Testis (tissue), 2 donors: ENCODE measurements at regions not wholly inside any gene's neighbourhood (a gene's known extent, or its start where the extent isn't known, plus 50 kb on each side); places are given as distances from the start of the nearest gene placed in this dataset.

Experiments
- DNase-seq: peaks from one replicate; pipeline ENCODE4 v3.0.0-alpha.2; 2019
- H3K27ac ChIP-seq, 2 donors: fragments of 200-600 bp; sonication (generic); one replicate each; pipeline ENCODE4 v1.5.1; 2019
- H3K27me3 ChIP-seq: fragments of 200-600 bp; sonication (generic); one replicate; pipeline ENCODE4 v1.5.1; 2019
- H3K36me3 ChIP-seq: fragments of 200-600 bp; sonication (generic); one replicate; pipeline ENCODE4 v1.5.1; 2017; ENCODE audit warnings: low read depth; ENCODE audit errors: missing control alignments
- H3K4me1 ChIP-seq: fragments of 200-600 bp; sonication (generic); one replicate; pipeline ENCODE4 v1.5.1; 2019
- H3K4me3 ChIP-seq, 2 donors: fragments of 200-600 bp; sonication (generic); one replicate each; pipeline ENCODE4 v1.5.1; 2017 to 2019
- H3K9me3 ChIP-seq: fragments of 200-600 bp; sonication (generic); one replicate; pipeline ENCODE4 v1.5.1; 2017
- POLR2A ChIP-seq: fragments of 450-650 bp; IDR thresholded peaks from one replicate; pipeline ENCODE4 v1.6.1; 2017; ENCODE audit warnings: antibody characterized with exemption, mild to moderate bottlenecking, moderate library complexity
- WGBS, 2 donors: methylation state at CpG; one replicate each; pipeline ENCODE4 v1.1.5; 2018; 5-methylcytosine and 5-hydroxymethylcytosine counted together
- intact Hi-C: fragments of 100-400 bp; cut with DNase I; formaldehyde crosslinking; loops from one replicate; pipeline ENCODE4 v1.15.1; 2023; ENCODE audit warnings: low total_unique reads
- TF ChIP-seq, protein P1 (sequence below), 3 experiments: fragments of 450-650 bp in 2 of 3; fragments of 200-600 bp in 1 of 3; sonication (generic) in 1 of 3; IDR thresholded peaks; one replicate each; pipeline ENCODE4 v1.5.1; 2016 to 2019; ENCODE audit warnings: antibody characterized with exemption in 3 of 3, mild to moderate bottlenecking in 2 of 3, moderate library complexity in 1 of 3

DNA sequence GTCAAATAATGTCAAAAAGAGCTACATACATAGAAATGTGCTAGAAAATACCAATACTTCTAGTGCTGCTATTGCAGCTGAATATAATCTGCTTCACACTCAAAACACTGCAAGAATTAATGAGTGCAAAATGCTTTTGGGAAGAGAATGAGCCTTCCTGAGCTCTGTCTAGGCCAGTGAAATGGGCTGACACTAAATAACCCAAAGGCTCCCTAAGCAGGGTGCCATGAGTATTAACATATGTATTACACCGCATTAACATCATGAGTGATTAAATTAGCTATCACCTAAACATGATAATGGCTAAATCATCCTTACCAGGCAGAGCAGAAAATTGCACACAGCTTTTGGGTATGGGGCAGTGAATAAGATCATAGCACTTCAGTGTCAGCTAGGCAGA is 806.3 kb upstream of the NECTIN3 start:
- H3K9me3 ChIP-seq = no peaks in the 10 kb centered on the region
- no peaks in the 10 kb centered on the region for H3K27me3 ChIP-seq
- no peaks in the 10 kb centered on the region for H3K4me1 ChIP-seq
- intact Hi-C loops = no loop called here
- H3K4me3 ChIP-seq = no peak overlapping the region
- no peak for TF ChIP-seq POLR2A
- TF ChIP-seq, protein P1, sequence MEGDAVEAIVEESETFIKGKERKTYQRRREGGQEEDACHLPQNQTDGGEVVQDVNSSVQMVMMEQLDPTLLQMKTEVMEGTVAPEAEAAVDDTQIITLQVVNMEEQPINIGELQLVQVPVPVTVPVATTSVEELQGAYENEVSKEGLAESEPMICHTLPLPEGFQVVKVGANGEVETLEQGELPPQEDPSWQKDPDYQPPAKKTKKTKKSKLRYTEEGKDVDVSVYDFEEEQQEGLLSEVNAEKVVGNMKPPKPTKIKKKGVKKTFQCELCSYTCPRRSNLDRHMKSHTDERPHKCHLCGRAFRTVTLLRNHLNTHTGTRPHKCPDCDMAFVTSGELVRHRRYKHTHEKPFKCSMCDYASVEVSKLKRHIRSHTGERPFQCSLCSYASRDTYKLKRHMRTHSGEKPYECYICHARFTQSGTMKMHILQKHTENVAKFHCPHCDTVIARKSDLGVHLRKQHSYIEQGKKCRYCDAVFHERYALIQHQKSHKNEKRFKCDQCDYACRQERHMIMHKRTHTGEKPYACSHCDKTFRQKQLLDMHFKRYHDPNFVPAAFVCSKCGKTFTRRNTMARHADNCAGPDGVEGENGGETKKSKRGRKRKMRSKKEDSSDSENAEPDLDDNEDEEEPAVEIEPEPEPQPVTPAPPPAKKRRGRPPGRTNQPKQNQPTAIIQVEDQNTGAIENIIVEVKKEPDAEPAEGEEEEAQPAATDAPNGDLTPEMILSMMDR (IDR thresholded peaks at IDR 0.05) = no peak
- 84 to 86% methylated on average over 1 of the region's 1 CpG for WGBS, 2 donors
- DNase-seq = no peak
- H3K27ac ChIP-seq = no peak overlapping the region
- H3K36me3 ChIP-seq = no peaks in the 10 kb centered on the region

DNA sequence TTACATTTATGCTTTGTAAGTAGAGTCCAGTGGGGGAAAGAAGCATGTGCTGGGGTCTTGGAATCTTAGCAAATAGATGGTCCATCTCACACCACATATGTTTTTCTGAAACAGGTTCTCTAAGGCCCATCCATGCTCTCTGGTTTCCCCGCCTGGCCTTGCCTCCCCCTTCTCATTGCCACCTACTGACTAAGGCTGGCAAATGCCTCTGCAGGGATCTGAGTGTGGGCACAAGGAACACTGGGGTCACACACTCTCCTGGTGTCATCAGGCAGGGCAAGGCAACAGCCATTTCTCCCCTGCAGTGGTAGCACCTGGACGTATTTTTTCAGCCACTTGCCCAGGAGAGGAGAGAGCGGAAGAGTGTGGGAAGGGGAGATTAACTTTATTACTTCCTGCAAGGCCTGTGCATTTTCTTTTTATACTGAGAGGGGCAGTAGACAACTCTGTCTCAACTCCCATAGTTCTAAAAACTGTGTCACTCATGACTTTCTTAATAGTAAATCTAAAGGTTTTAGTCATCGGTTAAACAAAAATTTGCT is 804.2 kb upstream of the NECTIN3 start:
- Histone ChIP-seq H3K4me3 (no peak overlapping the region), H3K9me3 (no peaks in the 10 kb centered on the region), H3K36me3 (no peaks in the 10 kb centered on the region), H3K27me3 (no peaks in the 10 kb centered on the region), H3K4me1 (no peaks in the 10 kb centered on the region), H3K27ac (no peak overlapping the region)
- no peak for TF ChIP-seq POLR2A
- TF ChIP-seq, protein P1 (IDR thresholded peaks at IDR 0.05) = no peak
- WGBS, 2 donors = 86 to 87% methylated on average over 4 of the region's 4 CpGs
- intact Hi-C loops = no loop called here
- DNase-seq = no peak

DNA sequence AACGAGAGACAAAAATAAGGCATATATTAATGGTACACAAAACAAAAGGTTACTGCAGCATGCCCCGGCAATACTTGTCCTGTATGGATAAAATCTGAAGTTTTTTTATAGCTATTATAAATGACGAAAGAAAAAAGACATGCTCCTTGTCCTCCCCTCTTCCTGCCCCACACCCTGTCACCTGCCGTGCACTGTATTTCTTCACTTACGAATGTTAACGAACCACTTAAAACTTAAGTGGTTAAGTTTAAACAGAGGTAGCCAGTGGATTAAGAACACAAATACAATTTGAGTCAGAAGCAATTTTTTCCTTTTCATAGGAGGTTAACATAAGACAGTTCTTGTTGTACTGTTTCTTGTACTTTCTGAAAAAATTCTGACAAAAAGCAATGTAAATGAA is 799.1 kb upstream of the NECTIN3 start:
- no peaks in the 10 kb centered on the region for H3K36me3 ChIP-seq
- WGBS, 2 donors = 78 to 84% methylated on average over 6 of the region's 6 CpGs
- H3K27me3 ChIP-seq = no peaks in the 10 kb centered on the region
- intact Hi-C loops = no loop called here
- H3K27ac ChIP-seq = no peak overlapping the region
- H3K4me1 ChIP-seq = no peaks in the 10 kb centered on the region
- TF ChIP-seq, protein P1 (IDR thresholded peaks at IDR 0.05) = no peak
- TF ChIP-seq POLR2A = no peak
- DNase-seq = no peak
- H3K9me3 ChIP-seq = no peaks in the 10 kb centered on the region
- no peak overlapping the region for H3K4me3 ChIP-seq

DNA sequence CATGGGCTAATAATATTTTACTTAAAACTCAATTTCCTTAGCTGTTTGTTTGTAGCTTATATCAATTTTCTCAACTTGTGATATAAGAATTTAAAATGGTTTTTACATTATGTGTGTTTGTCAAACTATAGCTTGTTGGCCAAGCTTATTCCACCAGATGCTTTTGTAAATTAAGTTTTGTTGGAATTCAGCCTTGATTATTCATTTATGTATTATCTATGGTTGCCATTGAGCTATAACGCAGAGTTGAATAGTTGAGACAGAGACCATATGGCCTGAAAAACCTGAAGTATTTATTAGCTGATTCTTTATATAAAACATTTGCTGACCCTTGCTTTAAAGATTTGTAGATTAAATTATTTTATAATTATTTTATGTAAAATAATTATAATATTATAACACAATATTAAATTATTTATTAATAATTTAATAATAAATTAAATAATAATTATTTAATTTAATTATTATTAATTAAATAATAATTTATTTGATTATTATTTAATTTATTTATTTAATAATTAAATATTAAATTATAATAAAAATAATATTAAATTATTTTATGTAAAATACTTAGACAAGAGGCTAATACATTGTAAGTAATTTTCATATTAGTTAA is 779.6 kb upstream of the NECTIN3 start:
- Histone ChIP-seq H3K27me3 (no peaks in the 10 kb centered on the region), H3K27ac (no peak overlapping the region), H3K4me3 (no peak overlapping the region), H3K36me3 (no peaks in the 10 kb centered on the region), H3K4me1 (no peaks in the 10 kb centered on the region), H3K9me3 (no peaks in the 10 kb centered on the region)
- intact Hi-C loops = no loop called here
- WGBS, 2 donors = 83 to 92% methylated on average over 1 of the region's 1 CpG
- DNase-seq = no peak
- no peak for TF ChIP-seq POLR2A
- TF ChIP-seq, protein P1 (IDR thresholded peaks at IDR 0.05) = no peak

DNA sequence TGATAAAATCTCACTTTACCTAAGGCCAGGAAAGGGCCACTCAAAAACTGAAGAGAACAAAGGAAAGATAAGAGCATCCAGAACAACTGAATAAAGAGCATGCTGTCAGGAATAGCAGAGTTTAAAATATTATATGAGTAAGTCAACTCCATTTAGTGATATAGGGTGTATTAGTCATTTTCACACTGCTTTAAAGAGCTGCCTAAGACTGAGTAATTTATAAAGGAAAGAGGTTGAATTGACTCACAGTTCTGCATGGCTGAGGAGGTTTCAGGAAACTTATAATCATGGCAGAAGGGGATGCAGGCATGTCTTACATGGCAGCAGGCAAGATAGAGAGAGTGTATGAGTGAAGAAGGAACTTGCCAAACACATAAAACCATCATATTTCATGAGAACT is 778.0 kb upstream of the NECTIN3 start:
- intact Hi-C loops = no loop called here

More for the DNA sequence above, 778.0 kb upstream of the NECTIN3 start:
- no peak overlapping the region for H3K27ac ChIP-seq
- no peaks in the 10 kb centered on the region for H3K36me3 ChIP-seq
- no peak for DNase-seq
- no peaks in the 10 kb centered on the region for H3K4me1 ChIP-seq
- H3K27me3 ChIP-seq = no peaks in the 10 kb centered on the region
- no peaks in the 10 kb centered on the region for H3K9me3 ChIP-seq
- no peak overlapping the region for H3K4me3 ChIP-seq
- no peak for TF ChIP-seq POLR2A
- TF ChIP-seq, protein P1 (IDR thresholded peaks at IDR 0.05) = no peak
